ENCODE measurements at regions not wholly inside any gene's neighbourhood (a gene's known extent, or its start where the extent isn't known, plus 50 kb on each side); places are given as distances from the start of the nearest gene placed in this dataset.
A peak's percentile ranks its signal among the peaks of the same experiment; 100 is the strongest.
"Not testable (repeated sequence)": the region's sequence is repeated elsewhere in the genome, so short reads cannot be mapped to it uniquely, and the experiment has no call there.

DNA sequence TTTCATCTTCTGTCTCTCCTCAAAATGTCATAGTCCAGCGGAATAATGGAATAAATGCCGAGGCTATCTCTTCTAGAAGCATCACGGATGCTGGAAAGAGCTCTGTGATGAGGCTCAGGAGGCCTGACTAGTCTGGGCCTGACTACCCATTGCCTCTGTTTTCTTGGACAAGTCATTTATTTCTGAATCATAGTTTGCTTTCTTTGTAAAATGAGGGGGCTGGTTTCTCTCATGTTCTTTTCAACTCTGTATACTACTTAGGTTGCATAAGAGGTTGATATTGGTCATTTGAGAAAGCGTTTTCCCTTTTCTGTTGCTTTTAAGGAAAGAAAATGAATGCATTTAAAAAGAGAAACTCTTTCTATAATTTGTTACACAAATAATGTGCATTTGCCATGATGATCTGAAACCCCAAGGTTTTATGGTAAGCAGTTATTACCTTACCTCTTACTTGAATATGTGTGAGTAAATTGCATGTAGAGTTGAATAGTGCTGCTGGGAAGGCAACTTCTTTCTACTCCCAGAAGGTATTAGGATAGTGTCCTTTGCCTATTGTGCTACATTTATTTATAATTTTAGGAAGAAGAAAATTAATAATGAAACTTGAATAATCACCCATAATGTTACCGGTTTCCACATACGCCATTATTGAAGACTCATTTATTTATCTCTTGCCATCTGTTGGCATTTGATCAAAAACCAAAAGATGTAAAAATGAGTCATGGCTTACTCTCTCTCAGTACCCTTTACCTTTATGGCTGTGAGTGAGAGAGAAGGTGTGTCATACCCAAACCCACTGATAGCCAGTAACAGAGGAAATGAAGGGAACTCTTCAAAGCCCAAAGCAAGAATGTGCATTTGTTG is 179.1 kb downstream of the FASLG start:
- no peak for DNase-seq (ENCODE audit: low read depth)

DNA sequence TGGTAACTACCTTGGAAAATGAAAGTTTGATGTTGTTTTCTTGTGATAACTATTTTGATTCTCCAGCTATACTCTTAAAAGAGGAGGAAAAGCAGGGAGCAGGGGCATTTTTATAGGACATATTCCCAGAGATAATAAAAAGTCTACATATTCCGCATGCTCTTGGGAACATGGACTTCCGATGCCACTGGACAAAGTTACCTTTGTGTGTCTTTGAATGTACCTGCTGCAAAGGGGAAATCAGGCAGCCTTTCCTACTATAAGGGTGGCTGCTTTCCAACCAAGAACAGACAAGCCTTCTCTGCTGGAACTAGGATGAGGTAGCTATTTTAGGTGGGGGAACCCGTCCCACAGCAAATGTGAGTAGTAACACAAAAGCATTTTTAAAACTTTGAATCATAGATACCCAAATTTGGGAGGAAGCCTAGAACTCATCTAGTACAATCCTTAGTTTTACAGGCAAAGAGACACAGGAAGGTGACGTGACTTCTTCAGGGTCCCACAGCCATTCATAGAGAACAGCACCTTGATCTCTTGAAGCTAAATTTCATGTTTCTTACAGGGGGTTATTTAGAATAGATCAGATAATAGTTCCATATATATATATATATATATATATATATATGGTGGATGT is 179.9 kb downstream of the FASLG start:
- DNase-seq (ENCODE audit: low read depth), result no peak

DNA sequence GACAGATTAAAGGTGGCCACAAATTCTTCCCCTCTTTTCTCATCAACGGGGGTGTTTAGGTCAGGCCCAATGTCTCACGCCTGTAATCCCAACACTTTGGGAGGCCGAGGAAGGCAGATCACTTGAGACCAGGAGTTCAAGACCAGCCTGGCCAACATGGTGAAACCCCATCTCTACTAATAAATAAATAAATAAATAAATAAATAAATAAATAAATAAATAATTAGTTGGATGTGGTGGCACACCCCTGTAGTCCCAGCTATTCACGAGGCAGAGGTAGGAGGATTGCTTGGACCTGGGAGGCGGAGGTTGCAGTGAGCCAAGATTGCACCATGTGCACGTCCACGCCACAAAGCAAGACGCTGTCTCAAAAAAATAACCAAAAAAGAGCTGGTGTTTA is 180.7 kb downstream of the FASLG start:
- DNase-seq (ENCODE audit: low read depth), result not testable (repeated sequence)

GRCh38 chr1:172843444-172843843 is 184.5 kb downstream of the FASLG start:
- DNase-seq (ENCODE audit: low read depth), result no peak

- peak; percentile 40 for DNase-seq (ENCODE audit: low read depth)
These were observed 186.5 kb downstream of the FASLG start for GRCh38 chr1:172845371-172845770.

DNA sequence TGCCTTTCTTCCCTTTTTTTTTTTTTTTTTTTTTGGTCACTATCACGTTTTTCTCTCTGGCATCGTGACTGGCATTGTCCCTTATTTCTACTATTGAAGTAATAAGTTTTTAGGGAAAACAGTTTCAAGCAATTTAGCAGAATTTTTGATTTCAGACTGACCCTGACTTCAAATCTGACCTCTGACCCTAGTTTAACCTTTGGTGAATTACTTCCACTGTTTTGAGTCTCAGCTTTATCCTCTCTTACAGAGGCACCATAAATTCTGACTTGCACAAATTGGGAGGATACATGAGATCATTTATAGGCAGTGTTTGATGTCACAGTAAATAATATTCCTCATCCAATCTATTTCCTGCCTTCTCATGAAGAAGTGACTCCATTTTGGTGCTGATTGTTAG is 187.0 kb downstream of the FASLG start:
- no peak for DNase-seq (ENCODE audit: low read depth)

DNA sequence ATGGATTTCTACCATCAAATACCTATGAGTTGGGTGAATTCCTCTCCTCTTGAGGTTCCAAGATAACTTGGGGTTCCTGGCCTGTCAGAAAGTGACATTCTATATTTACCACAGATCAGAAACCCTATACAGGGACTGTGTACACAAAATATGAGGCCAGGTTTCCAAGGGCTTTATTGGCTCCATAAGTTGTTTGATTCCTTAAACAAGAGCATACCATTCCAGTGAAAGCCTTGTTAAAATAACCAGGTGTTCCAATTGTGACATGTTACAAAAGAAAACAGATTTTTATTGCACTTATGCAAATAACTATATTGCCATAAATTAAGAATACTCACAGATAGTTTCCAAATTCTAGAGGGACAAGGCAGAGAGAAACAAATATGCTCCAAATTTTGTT is 188.9 kb downstream of the FASLG start:
- not testable (repeated sequence) for DNase-seq (ENCODE audit: low read depth)

GRCh38 chr1:172849653-172850052 is 190.8 kb downstream of the FASLG start:
- no peak for DNase-seq (ENCODE audit: low read depth)

DNA sequence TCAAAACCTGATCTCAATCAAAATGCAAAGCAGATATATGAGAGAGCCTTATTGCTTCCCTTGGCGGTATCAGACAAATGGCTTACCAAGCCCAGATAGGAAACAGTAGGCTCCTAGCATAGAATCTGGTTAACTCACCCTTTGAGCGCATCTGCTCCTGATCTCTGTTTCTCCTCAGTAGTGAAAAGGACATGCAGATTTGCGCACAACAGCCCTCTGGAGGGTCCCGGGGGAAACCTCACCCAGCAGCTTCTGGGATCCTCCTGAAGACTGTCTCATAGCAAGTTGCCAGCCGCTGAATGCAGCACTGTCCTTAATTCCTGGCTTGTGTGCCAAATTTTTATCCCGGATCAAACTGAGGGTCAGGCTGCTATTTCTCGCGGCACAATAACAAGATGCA is 192.2 kb downstream of the FASLG start:
- no peak for DNase-seq (ENCODE audit: low read depth)

GRCh38 chr1:172851856-172852255 is 193.0 kb downstream of the FASLG start:
- DNase-seq (ENCODE audit: low read depth), result no peak

- DNase-seq (ENCODE audit: low read depth), result not testable (repeated sequence)
These were observed 194.8 kb downstream of the TNFSF18 start for GRCh38 chr1:172855983-172856382.

- DNase-seq (ENCODE audit: low read depth), result no peak
These were observed 187.7 kb downstream of the TNFSF18 start for GRCh38 chr1:172863031-172863430.

DNA sequence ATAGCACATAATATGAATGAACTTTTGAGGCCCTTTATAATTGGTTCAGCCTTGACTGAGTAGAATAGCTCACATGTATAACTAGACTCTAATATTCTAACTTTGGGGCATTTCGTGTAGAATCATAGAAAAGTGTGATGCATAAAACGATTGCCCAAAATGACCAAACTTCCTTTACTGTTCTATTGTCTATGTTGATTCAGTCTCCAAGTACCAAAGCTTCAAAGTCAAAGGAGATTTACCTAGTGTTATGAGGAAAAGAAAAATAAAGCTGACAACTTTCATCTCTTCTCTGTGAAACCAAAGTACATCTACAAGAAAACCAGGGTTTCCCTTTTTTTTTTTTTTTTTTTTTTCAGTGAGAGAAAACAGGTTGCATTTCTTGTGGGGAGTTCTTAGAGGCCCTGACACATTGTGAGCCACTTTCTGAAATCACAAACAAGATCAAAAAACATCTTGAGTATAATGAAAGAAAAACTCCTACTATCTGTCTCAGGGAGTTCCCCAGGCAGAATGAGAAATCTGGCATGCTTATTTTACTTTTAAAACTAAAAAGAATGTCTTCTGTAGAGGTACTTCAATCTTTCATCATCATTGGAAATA is 183.4 kb downstream of the TNFSF18 start:
- no peak for DNase-seq (ENCODE audit: low read depth)

DNA sequence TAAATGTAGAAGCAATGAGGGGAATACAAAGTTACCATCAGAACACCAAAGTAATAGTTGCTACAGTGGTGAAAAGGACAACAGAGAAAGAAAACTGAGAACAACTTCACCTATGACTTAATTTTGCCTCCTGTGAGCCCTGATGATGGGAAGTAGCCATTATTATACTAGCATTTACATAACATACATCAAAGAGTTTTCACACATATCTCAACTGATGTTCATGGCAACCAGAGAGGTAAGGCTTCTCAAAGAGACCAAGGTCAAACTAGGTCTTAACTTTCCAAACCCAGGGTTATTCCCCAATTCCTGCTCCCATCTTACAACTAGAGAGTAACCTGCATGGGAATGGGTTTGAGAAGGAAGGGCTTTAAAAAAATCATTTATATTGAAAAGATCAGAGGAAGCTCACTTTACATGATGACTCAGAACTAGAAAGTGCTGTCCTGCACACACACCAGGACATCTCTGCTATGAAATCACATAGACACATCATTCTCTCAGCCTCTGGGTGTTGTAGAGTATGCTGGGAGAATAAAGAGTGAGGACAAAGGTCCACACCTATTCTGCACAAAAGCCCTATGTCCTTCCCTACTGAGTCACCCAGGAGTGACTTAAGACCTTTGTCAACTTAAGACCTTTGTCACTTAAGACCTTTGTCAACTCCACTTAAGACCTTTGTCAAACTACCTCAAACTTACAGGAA is 179.7 kb downstream of the TNFSF18 start:
- no peak for DNase-seq (ENCODE audit: low read depth)

DNA sequence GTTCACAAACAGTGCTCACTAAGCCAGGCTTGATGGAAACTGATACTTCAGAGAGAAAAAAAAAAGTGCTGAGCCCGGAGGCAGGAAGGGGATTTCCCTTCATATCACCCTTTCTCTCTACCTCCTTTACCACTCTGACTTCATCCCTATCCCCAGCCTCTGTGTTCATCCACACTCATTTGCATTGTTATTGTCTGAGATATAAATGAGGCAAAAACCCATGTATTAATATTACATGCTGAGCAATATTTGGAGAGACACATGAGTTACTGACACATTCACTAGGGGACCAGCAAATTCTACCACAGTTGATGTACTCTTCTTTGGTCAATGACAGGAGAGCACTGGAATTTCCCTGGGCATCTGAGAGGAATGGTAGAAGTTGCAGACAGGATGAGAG is 175.8 kb downstream of the TNFSF18 start:
- DNase-seq (ENCODE audit: low read depth), result no peak

GRCh38 chr1:172875892-172876291 is 174.8 kb downstream of the TNFSF18 start:
- DNase-seq (ENCODE audit: low read depth), result no peak

- no peak for DNase-seq (ENCODE audit: low read depth)
These were observed 168.4 kb downstream of the TNFSF18 start for GRCh38 chr1:172882385-172882784.

DNA sequence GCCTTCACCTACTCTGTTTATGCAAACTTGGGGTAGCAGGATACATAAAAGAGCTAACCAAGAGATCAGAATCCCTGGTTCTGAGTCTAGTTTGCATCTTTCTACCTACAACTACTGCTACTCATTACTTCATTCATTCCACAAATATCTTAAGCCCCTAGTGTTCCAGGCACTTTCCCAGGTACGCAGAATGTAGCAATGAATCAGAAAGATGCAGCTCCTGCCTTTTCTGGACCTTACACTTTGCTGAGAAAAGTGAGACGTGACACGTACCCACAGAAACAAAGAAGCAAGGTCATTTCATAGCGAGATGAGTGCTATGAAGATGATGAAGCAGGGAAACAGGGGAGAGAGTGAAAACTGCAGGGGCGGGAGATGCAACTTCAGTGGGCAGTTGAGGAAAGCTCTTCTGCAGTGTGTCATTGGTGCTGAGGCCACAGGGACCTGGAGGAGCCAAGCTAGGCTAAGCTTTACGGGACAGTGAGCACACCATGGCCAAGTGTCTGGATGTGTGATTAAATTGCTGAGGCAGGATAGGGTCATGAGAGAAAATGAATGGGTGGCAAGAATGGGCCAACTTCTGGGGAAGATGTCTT is 167.9 kb downstream of the TNFSF18 start:
- DNase-seq (ENCODE audit: low read depth), result no peak

GRCh38 chr1:172883387-172883791 is 167.4 kb downstream of the TNFSF18 start:
- DNase-seq (ENCODE audit: low read depth), result no peak

DNA sequence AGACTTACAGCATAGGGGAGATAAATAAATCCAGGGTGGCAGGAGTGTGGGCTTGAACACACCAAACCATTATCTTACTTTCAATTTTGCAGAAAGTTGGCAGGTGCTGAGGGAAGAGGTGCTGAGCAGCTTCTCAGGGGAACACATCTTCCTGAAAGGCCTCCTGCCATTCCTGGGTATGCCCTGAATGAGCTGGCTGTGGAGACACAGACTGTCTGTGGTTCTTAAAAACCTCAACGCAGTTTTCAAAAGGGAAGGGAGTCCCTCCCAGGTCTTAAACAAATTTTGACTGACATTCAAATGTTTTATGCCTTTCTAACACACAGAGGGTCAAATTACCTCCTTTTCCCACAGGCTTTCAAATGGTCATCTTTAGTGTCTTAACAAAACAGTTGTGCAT is 166.9 kb downstream of the TNFSF18 start:
- DNase-seq (ENCODE audit: low read depth), result no peak

- DNase-seq (ENCODE audit: low read depth), result no peak
These were observed 165.3 kb downstream of the TNFSF18 start for GRCh38 chr1:172885411-172885810.

DNA sequence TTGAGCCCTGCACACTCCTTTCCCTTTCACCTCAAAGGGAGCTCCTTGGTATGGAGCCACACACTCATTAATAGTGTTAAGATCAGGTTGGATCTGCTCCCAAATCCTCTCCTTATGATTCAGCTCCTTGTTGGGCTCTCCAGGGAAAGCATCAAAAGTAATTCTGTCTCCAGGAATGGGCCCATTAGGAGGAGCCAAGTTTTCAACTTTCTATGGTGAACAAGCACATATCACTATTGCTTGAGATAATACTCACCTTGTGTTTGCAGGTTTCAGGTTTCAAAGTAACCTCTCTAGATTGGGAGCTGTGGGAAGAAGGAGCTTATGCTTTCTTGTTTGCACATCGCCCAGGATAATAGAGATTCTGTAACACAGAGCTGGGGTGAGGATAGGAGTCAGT is 164.8 kb downstream of the TNFSF18 start:
- DNase-seq (ENCODE audit: low read depth), result no peak
